Cardiac fibroblast (primary cell): ENCODE measurements at regions not wholly inside any gene's neighbourhood (a gene's known extent, or its start where the extent isn't known, plus 50 kb on each side); places are given as distances from the start of the nearest gene placed in this dataset.
"Not testable (repeated sequence)": the region's sequence is repeated elsewhere in the genome, so short reads cannot be mapped to it uniquely, and the experiment has no call there.

Source experiments
- DNase-seq, 2 donors: peaks; one replicate each; pipeline versions ENCODE4 v3.0.0 to v3.0.0-alpha.2; 2010; ENCODE audit warnings: low read depth in 2 of 2
- H3K4me3 ChIP-seq, 2 donors: replicated peaks in 1 of 2; 1 replicate in 1 of 2; 2 replicates in 1 of 2; pipeline ENCODE4 v1.5.1; 2011; ENCODE audit warnings: low read depth in 2 of 2, low read length in 2 of 2, mild to moderate bottlenecking in 2 of 2, moderate library complexity in 1 of 2
- TF ChIP-seq, protein P1 (sequence below): IDR thresholded peaks from one replicate; pipeline ENCODE4 v1.5.1; 2011; ENCODE audit warnings: low read depth, mild to moderate bottlenecking, low read length, inconsistent platforms

DNA sequence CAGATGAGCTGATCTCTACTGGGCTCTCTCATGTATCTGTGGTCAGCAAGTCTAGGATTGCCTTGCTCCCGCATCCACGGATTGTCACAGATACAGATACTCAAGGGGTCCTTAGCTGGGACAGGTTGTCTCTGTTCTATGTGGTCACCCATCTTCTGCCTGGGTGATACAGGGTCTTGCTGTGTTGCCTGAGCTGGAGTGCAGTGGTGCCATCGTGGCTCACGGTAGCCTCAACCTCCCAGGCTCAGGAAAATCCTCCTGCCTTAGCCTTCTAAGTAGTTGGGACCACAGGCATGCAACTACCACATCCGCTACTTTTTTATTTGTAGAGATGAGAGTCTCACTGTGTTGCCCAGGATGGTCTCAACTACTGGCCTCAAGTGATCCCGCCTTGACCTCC, 72.5 kb upstream of the ZNF217 start:
- no peak overlapping the region for H3K4me3 ChIP-seq
- TF ChIP-seq, protein P1, sequence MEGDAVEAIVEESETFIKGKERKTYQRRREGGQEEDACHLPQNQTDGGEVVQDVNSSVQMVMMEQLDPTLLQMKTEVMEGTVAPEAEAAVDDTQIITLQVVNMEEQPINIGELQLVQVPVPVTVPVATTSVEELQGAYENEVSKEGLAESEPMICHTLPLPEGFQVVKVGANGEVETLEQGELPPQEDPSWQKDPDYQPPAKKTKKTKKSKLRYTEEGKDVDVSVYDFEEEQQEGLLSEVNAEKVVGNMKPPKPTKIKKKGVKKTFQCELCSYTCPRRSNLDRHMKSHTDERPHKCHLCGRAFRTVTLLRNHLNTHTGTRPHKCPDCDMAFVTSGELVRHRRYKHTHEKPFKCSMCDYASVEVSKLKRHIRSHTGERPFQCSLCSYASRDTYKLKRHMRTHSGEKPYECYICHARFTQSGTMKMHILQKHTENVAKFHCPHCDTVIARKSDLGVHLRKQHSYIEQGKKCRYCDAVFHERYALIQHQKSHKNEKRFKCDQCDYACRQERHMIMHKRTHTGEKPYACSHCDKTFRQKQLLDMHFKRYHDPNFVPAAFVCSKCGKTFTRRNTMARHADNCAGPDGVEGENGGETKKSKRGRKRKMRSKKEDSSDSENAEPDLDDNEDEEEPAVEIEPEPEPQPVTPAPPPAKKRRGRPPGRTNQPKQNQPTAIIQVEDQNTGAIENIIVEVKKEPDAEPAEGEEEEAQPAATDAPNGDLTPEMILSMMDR = no peak
- no peak for DNase-seq

DNA sequence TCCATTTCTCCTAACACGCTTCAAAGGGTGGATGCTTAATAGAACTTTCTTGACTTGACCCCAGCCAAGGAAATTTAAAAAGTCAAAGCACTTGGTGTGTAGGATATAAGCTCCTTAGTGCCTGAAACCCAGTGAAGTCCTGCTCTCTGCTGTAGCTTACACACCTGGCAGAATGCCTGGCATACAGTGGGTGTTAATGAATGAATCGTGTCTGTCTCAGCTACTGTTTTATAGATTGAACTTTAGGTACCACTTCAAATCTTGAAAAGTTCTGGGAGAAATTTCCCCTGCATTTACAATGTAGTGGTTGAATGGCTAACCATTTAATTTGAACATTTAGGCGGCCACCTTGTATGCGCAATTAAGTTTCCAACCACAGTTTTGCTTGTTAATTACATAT, 70.5 kb upstream of the ZNF217 start:
- no peak for DNase-seq

DNA sequence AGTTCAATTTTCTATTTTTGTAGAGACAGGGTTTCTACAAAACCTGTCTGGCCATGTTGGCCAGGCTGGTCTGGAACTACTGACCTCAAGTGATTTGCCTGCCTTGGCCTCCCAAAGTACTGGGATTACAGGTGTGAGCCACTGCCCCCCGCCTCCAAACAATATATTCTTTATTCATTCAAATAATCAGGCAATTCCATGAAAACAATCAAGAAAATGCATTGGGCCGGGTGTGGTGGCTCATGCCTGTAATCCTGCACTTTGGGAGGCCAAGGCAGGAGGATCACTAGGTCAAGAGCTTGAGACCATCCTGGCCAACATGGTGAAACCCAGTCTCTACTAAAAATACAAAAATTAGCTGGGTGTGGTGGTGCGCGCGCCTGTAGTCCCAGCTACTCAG, 69.9 kb upstream of the ZNF217 start:
- H3K4me3 ChIP-seq, DNase-seq: not testable (repeated sequence)

More for the DNA sequence above, 70.5 kb upstream of the ZNF217 start:
- TF ChIP-seq, protein P1 = no peak
- H3K4me3 ChIP-seq = no peak overlapping the region

- no peak for DNase-seq
- H3K4me3 ChIP-seq = no peak overlapping the region
- TF ChIP-seq, protein P1 = no peak
Observed at GRCh38 chr20:53662595-53662994, 69.0 kb upstream of the ZNF217 start.

DNA sequence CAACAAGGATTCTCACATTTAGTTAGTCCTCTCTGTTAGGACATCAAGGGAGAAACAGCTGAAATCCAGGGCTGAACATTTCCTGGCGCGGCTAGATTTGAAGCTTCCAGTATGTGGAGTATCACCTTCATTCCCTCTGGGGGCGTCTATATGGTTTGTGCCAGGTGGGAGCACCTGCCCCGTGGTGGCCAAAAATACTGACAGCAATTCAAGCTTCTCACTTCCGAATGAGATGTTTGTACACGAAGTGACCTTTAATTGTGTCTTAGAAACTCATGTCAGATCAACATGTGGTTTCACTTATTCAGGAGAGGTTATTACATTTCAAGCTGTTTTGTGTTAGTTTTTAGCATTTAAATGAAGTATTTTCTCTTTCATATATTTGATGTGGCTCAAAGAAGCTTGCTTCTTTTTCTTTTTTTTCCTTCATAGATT, 67.3 kb upstream of the ZNF217 start:
- no peak overlapping the region for H3K4me3 ChIP-seq
- DNase-seq = peak in 1 of 2 donors; percentile 22
- TF ChIP-seq, protein P1 = no peak

DNA sequence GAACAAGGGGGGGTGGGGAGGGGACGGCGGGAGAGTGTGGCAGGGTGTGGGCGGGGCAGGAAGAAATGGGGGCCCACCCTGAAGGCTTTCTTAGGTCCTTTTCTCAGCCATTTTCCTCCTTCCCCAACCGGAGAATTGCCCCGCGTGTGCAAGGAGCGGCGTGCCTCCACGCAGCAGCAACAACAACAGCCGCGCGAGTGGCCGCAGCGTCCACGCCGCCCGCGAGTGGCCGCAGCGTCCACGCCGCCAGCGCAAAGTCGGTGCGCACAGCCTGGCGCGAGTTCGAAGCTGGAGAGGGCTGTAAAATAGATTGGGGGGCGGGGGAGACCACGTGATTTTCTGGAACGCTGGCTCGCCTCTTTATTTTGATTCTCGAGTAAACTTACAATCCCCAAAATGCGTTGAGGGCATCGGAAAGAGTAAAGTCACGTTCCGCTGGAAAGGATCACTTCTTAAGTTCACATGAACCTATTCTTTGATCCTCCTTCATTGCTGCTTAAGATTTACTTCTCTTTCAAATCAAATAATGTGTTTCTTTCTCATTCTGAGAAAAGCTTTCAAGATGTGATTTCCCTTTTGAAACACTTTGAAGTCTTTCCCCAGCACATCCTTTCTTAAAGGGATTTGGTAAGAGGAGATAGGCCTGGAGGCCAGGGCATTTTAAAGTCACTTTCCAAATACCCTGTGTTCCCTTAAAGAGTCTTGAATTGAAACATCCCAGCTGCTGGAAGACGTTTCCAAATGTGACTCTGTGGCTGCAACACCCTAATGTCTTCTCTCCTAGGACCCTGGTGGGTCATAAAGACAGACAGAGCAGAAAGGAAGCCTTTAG, 66.7 kb upstream of the ZNF217 start:
- DNase-seq = peak; percentile 36 to 50
- H3K4me3 ChIP-seq = peak overlapping the region in 1 of 2 donors; percentile 40
- TF ChIP-seq, protein P1 = no peak

GRCh38 chr20:53658973-53659372, 65.3 kb upstream of the ZNF217 start:
- TF ChIP-seq, protein P1 = no peak
- no peak overlapping the region for H3K4me3 ChIP-seq
- no peak for DNase-seq
